ENCODE measurements at regions not wholly inside any gene's neighbourhood (a gene's known extent, or its start where the extent isn't known, plus 50 kb on each side); places are given as distances from the start of the nearest gene placed in this dataset.

DNA sequence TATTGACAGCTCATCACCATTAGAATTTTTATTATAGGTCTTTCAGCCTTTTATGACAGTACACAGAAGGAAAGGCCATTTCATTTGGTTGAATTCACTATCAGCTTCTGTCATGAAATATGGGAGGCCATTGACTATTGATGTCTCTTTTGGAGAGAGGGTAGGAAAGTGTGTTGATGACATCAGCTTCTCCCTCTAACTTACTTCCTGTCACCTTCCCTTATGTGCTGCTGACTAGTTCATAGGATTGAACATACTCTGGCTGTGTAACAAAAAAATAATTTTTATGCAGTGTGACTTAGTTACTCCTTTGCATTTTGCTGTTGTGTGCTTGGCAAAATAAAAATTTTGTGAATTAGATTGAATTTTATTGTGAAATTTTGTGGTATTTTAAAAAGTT is 769.2 kb downstream of the METTL15 start:
- Histone ChIP-seq H3K27me3 (replicated peaks; ENCODE audit: insufficient read depth) (no peaks in the 10 kb centered on the region), H3K4me3 (no peak overlapping the region), H3K36me3 (ENCODE audit: low read depth) (no peaks in the 10 kb centered on the region), H2AFZ (no peak overlapping the region), H3K4me2 (ENCODE audit: unreplicated experiment) (no peak overlapping the region), H3K9me2 (ENCODE audit: insufficient read depth) (no peaks in the 10 kb centered on the region), H3K79me2 (ENCODE audit: insufficient read depth) (no peaks in the 10 kb centered on the region), H3K4me1 (ENCODE audit: insufficient read depth) (0 out of 2 replicates have a peak, but pooled peaks cover 5% of the 10 kb centered on the region), H3K27ac (no peak overlapping the region), H3K9ac (no peak overlapping the region), H3F3A (ENCODE audit: insufficient read depth) (no peaks in the 10 kb centered on the region), H3K9me3 (ENCODE audit: low read depth) (no peaks in the 10 kb centered on the region), H4K20me1 (ENCODE audit: insufficient read depth) (no peaks in the 10 kb centered on the region)
- TF ChIP-seq EZH2phosphoT487 (IDR thresholded peaks at IDR 0.05; ENCODE audit: insufficient read depth, low read depth): no peak
- TF ChIP-seq EZH2 (IDR thresholded peaks at IDR 0.05; ENCODE audit: insufficient read depth, poor library complexity, severe bottlenecking): no peak
- no peak for DNase-seq
- in situ Hi-C loops (cut with MboI): no loop called here

DNA sequence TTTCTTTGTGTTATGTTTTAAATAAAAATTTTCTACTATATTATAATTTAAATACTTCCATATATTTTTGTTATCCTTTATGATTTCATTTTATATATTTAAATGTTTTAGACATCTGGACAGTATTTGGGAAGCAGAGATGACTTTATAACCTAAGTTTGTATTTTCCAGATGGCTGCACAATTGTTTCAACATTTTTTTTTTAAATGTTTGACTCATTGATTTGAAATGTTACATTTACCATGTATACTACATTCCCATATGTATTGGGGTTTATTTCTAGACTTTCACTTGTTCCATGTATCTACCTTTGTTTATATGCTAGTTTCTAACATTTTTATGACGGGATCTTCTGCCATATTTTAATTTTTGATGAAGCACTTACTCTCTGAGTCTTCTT is 766.5 kb downstream of the METTL15 start:
- Histone ChIP-seq H3K27me3 (replicated peaks; ENCODE audit: insufficient read depth) (no peaks in the 10 kb centered on the region), H3K36me3 (ENCODE audit: low read depth) (no peaks in the 10 kb centered on the region)

GRCh38 chr11:28871090-28871489 is 762.9 kb downstream of the METTL15 start:
- H3K9ac ChIP-seq: no peak overlapping the region
- no peaks in the 10 kb centered on the region for H4K20me1 ChIP-seq (ENCODE audit: insufficient read depth)
- H3F3A ChIP-seq (ENCODE audit: insufficient read depth): no peaks in the 10 kb centered on the region
- H3K27me3 ChIP-seq (replicated peaks; ENCODE audit: insufficient read depth): no peaks in the 10 kb centered on the region
- no peaks in the 10 kb centered on the region for H3K36me3 ChIP-seq (ENCODE audit: low read depth)
- in situ Hi-C loops (cut with MboI): no loop called here
- H3K27ac ChIP-seq: no peak overlapping the region
- WGBS, 2 experiments (ENCODE audit: low coverage in 1 of 2, low lambda C conversion rate in 2 of 2, missing lambda C conversion rate in 2 of 2): 56 to 58% methylated on average over 1 of the region's 1 CpG
- no peaks in the 10 kb centered on the region for H3K79me2 ChIP-seq (ENCODE audit: insufficient read depth)
- no peak overlapping the region for H3K4me3 ChIP-seq
- H3K9me3 ChIP-seq (ENCODE audit: low read depth): no peaks in the 10 kb centered on the region
- no peak overlapping the region for H3K4me2 ChIP-seq (ENCODE audit: unreplicated experiment)
- H3K9me2 ChIP-seq (ENCODE audit: insufficient read depth): no peaks in the 10 kb centered on the region
- DNase-seq: no peak
- TF ChIP-seq EZH2 (IDR thresholded peaks at IDR 0.05; ENCODE audit: insufficient read depth, poor library complexity, severe bottlenecking) (no peak), EZH2phosphoT487 (IDR thresholded peaks at IDR 0.05; ENCODE audit: insufficient read depth, low read depth) (no peak)
- H3K4me1 ChIP-seq (ENCODE audit: insufficient read depth): no peaks in the 10 kb centered on the region
- H2AFZ ChIP-seq: no peak overlapping the region

More for the DNA sequence above, 766.5 kb downstream of the METTL15 start:
- Histone ChIP-seq H3K9me3 (ENCODE audit: low read depth) (no peaks in the 10 kb centered on the region), H3K79me2 (ENCODE audit: insufficient read depth) (no peaks in the 10 kb centered on the region), H3K4me3 (no peak overlapping the region), H3F3A (ENCODE audit: insufficient read depth) (no peaks in the 10 kb centered on the region), H3K4me2 (ENCODE audit: unreplicated experiment) (no peak overlapping the region), H4K20me1 (ENCODE audit: insufficient read depth) (no peaks in the 10 kb centered on the region), H2AFZ (no peak overlapping the region), H3K27ac (no peak overlapping the region), H3K4me1 (ENCODE audit: insufficient read depth) (0 out of 2 replicates have a peak, but pooled peaks cover 5% of the 10 kb centered on the region), H3K9me2 (ENCODE audit: insufficient read depth) (no peaks in the 10 kb centered on the region), H3K9ac (no peak overlapping the region)
- 13 to 14% methylated on average over 1 of the region's 1 CpG for WGBS, 2 experiments (ENCODE audit: low coverage in 1 of 2, low lambda C conversion rate in 2 of 2, missing lambda C conversion rate in 2 of 2)
- no peak for TF ChIP-seq EZH2 (IDR thresholded peaks at IDR 0.05; ENCODE audit: insufficient read depth, poor library complexity, severe bottlenecking)
- no peak for TF ChIP-seq EZH2phosphoT487 (IDR thresholded peaks at IDR 0.05; ENCODE audit: insufficient read depth, low read depth)
- DNase-seq: no peak
- in situ Hi-C loops (cut with MboI): no loop called here

DNA sequence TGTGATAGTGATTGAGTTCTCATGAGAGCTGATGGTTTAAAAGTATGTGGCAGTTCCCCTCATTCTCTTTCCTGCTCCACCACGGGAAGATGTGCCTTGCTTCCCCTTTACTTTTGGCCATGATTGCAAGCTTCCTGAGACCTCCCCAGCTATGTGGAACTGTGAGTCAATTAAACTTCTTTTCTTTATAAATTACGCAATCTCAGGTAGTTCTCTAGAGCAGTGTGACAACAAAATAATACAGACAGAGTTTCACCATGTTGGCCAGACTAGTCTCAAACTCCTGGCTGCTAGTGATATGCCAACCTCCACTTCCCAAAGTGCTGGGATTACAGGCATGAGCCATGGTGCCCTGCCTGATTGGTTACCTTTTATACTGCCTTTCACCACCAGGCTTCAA is 755.2 kb downstream of the METTL15 start:
- WGBS, 2 experiments (ENCODE audit: low coverage in 1 of 2, low lambda C conversion rate in 2 of 2, missing lambda C conversion rate in 2 of 2): 23 to 25% methylated on average over 2 of the region's 2 CpGs
- no peak for TF ChIP-seq EZH2phosphoT487 (IDR thresholded peaks at IDR 0.05; ENCODE audit: insufficient read depth, low read depth)
- no peak for TF ChIP-seq EZH2 (IDR thresholded peaks at IDR 0.05; ENCODE audit: insufficient read depth, poor library complexity, severe bottlenecking)

DNA sequence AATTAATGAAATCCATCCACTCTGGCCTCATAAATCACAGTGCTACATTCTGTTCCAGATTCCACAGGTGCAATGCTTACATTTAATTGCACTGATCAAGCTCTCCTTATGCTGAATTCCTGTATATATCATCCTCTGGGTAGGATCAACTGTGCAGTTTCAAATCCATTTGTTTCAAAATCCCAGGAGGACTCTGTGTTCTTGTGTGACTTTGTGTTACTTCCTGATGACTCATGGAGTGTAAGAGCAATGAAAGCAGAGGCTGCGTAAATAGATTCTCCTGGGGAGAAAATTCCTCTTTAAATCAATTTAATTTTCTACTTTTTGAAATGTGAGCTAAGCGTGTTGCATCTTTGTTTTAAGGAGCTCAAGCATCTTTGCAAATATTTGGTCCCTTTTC is 752.7 kb downstream of the METTL15 start:
- in situ Hi-C loops (cut with MboI): no loop called here
- peak; percentile 60 for DNase-seq
- no peak for TF ChIP-seq EZH2phosphoT487 (IDR thresholded peaks at IDR 0.05; ENCODE audit: insufficient read depth, low read depth)
- TF ChIP-seq EZH2 (IDR thresholded peaks at IDR 0.05; ENCODE audit: insufficient read depth, poor library complexity, severe bottlenecking): no peak

More for the DNA sequence above, 755.2 kb downstream of the METTL15 start:
- DNase-seq: no peak
- no peaks in the 10 kb centered on the region for H3K27me3 ChIP-seq (replicated peaks; ENCODE audit: insufficient read depth)
- H3K79me2 ChIP-seq (ENCODE audit: insufficient read depth): no peaks in the 10 kb centered on the region
- no peak overlapping the region for H3K9ac ChIP-seq
- H3K4me1 ChIP-seq (ENCODE audit: insufficient read depth): 0 out of 2 replicates have a peak, but pooled peaks cover 14% of the 10 kb centered on the region
- no peak overlapping the region for H2AFZ ChIP-seq
- no peaks in the 10 kb centered on the region for H3K9me3 ChIP-seq (ENCODE audit: low read depth)
- H3K36me3 ChIP-seq (ENCODE audit: low read depth): no peaks in the 10 kb centered on the region
- H3K4me2 ChIP-seq (ENCODE audit: unreplicated experiment): no peak overlapping the region
- H3F3A ChIP-seq (ENCODE audit: insufficient read depth): 0 out of 2 replicates have a peak, but pooled peaks cover 7% of the 10 kb centered on the region
- H3K4me3 ChIP-seq: no peak overlapping the region
- no peak overlapping the region for H3K27ac ChIP-seq
- in situ Hi-C loops (cut with MboI): no loop called here
- no peaks in the 10 kb centered on the region for H4K20me1 ChIP-seq (ENCODE audit: insufficient read depth)
- no peaks in the 10 kb centered on the region for H3K9me2 ChIP-seq (ENCODE audit: insufficient read depth)

More for the DNA sequence above, 752.7 kb downstream of the METTL15 start:
- Histone ChIP-seq H3F3A (ENCODE audit: insufficient read depth) (0 out of 2 replicates have a peak, but pooled peaks cover 7% of the 10 kb centered on the region), H3K27ac (no peak overlapping the region; the same call in 1 of the 2 replicates), H3K4me1 (ENCODE audit: insufficient read depth) (0 out of 2 replicates have a peak, but pooled peaks cover 14% of the 10 kb centered on the region), H3K4me2 (ENCODE audit: unreplicated experiment) (no peak overlapping the region), H3K79me2 (ENCODE audit: insufficient read depth) (no peaks in the 10 kb centered on the region), H3K9ac (no peak overlapping the region), H3K4me3 (no peak overlapping the region), H3K27me3 (replicated peaks; ENCODE audit: insufficient read depth) (no peaks in the 10 kb centered on the region), H3K9me2 (ENCODE audit: insufficient read depth) (no peaks in the 10 kb centered on the region), H3K9me3 (ENCODE audit: low read depth) (peaks cover 3% of the 10 kb centered on the region), H2AFZ (peak overlapping the region; percentile 30; the same call in 1 of the 2 replicates), H3K36me3 (ENCODE audit: low read depth) (no peaks in the 10 kb centered on the region), H4K20me1 (ENCODE audit: insufficient read depth) (no peaks in the 10 kb centered on the region)
- WGBS, 2 experiments (ENCODE audit: low coverage in 1 of 2, low lambda C conversion rate in 2 of 2, missing lambda C conversion rate in 2 of 2): 15 to 22% methylated on average over 2 of the region's 2 CpGs
